NCI-H748 (cell line): ENCODE measurements at regions not wholly inside any gene's neighbourhood (a gene's known extent, or its start where the extent isn't known, plus 50 kb on each side); places are given as distances from the start of the nearest gene placed in this dataset.
A peak's percentile ranks its signal among the peaks of the same experiment; 100 is the strongest.

Experiments
- DNase-seq: peaks from one replicate; lab custom pipeline; 2025; ENCODE audit not compliant: unreplicated experiment; lab: John Stamatoyannopoulos, UW

DNA sequence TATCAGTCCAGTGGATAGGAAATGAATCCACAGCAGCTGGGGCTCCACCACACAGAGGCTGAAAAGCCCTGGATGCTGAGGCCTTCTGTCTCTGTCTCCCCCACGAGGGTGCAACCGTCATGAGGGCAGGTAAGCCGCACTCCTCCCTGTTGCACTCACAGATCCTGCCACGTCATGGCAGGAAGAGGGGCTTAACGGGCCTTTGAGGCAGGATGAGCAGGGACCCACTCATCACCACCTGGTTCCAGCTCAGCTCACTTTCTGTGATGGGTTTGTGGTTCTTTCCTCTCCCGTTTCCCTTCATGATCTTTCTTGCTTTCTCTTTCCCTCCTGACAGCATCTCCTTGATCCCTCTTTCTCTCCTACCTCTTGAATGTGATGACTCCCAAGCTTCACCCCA is 575.2 kb downstream of the CCDC171 start:
- DNase-seq = no peak

DNA sequence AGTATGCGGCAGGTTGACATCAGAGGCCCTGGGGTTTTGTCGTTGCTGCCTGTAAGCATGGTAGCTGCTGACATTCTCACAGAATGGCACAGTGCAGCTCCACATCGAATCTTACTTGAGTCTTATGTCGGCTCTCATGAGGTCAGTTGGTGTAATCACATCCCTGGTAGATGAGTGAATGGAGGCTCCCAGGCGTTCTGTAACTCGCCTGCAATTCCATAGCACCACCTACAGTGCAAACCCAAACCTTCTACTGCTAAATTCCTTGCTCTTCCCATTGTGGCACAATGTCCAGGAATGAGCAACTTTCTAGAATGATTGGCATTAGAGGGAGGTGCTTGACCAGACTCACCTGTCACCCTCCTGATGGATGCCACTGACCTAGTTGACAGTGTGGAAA is 578.4 kb downstream of the CCDC171 start:
- DNase-seq = peak; percentile 22

DNA sequence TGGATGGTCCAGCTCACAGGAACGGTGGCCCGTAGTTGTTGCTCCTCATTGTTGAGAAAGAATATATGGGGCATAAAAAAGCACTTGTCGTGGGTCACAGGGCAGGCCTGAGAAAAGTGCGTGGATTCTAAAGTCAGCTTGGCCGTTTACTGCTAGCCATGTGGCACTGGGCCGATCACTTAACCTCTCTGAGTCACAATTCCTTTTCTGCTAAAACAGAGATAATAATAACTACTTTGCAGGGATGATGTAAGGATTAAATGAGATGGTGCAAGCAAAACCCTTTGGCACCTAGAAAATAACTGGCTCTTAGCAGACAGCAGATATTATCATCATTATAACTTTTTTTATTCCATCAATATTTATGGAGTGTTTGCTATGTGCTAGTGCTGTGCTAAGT is 579.7 kb downstream of the CCDC171 start:
- DNase-seq = no peak

DNA sequence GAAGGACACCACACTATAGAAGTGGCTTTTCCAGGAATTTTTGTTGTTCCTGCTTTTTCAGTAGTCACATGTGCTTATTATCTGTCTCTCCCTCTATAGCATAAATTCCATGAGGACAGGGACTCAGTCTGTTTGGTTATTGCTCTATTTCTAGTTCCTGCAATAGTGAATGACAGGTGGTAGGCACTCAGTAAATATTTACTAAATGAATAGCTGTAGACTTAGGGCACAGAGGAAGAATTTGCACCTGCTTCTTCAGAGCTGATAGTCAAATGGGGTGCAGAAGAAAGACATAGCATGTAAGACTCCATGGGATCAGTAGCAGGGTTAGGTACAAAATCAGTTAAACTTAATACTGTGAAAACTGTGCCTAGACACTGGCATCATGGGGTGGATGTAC is 580.2 kb downstream of the CCDC171 start:
- DNase-seq = peak; percentile 90

DNA sequence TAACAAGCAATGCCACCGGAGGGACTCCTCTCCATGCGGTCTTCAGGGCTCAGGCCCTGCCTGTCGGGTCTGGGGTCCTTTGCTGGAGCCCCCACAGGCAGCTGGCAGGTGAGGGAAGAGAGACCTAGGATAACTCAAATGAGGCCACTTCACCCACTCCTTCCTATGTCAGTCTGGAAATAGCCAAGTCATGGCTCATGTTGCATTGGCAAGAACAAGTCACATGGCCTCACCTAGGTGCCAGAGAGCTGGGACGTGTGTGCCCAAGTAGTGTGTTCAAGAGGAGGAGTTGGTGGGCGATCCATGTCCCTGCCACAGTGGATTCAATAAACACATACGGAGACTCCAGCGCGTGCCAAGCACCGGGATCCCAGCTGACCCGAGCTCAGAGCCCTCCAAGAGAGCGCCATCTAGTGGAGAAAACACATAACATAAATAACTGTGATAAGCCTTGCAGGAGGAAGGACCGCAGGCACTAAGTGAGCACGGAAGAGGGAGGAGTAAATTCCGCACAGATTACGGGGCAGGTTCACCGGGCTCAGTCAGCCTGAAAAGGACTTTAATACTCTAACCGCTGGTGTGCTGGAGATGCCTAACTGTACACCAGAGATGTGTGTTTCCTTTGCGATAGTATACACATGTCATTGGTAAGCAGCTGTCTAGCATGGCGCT is 580.8 kb downstream of the CCDC171 start:
- DNase-seq = peak; percentile 90

DNA sequence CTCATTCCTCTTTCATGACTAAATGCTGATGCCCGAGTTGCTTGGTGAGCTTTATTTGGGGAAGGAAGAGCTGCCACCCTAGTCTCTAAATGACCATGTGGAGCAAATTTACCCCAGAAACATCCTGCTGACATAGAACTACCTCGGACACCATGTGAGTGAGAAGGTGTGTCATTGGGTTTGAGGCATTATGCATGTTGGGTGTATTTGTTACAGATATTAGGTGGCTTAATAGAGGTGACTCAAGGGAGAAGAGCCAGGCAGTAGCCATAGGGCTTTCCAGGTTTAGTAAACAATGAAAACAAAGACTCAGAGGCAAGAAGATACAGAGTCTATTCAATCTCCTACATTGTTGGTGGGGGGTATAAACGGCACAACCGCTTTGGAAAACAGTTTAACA is 581.5 kb downstream of the CCDC171 start:
- DNase-seq = no peak

DNA sequence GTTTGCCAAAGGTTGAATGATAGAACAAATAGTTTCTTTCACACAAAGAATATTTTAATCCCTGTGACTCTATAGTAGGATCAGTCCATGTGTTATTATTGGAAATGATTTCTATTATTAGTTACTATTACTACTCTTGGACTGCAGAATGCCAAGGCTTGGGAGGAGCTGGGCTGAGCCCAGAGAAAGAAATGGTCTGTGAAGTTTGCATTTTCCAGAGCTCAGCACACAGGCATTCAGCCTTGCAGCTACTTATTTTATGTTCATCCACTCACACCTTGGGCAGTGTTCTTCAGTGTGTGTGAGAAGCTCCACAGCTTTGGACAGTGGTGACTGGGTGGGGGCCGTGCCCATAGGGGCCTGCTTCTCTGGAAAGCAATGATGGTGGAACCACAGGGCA is 583.1 kb downstream of the CCDC171 start:
- no peak for DNase-seq

DNA sequence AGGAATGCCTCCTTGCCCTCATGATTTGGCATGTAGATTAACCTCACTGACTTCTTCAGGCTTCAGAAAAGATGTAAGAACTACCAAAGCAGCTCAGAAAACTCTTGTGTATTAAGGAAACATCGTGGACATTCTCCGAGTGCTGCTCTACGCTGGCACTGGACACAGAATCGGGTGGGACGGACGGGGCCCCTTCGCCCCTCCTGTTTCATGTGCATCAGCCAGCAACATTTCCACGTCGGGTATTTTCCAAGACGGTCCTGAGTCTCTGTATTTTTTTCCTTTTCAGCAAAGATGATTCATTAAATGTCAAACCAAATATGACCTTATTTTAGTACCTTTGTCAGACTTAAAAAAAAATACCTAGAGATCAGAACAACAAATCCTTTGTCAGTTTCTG is 583.6 kb downstream of the CCDC171 start:
- DNase-seq = no peak

DNA sequence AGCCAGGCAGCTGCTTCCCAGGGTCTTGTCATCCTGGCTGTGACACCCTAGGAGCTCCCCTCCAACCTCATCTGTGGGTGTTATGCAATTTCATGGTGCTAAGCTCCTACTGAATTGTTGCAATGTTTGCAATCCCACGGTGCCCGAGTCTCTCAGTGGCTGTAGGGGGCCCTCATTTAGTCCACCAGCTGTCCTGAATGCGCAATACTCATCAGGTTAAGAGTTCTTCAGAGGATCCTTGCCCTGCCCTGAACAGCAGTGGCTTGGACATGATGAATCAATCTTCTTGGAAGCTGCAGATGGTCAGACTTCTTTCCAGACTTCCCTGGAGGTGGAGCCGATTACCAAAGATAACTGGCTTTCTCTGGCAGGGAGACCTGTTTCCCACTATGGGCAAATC is 584.1 kb downstream of the CCDC171 start:
- DNase-seq = no peak

DNA sequence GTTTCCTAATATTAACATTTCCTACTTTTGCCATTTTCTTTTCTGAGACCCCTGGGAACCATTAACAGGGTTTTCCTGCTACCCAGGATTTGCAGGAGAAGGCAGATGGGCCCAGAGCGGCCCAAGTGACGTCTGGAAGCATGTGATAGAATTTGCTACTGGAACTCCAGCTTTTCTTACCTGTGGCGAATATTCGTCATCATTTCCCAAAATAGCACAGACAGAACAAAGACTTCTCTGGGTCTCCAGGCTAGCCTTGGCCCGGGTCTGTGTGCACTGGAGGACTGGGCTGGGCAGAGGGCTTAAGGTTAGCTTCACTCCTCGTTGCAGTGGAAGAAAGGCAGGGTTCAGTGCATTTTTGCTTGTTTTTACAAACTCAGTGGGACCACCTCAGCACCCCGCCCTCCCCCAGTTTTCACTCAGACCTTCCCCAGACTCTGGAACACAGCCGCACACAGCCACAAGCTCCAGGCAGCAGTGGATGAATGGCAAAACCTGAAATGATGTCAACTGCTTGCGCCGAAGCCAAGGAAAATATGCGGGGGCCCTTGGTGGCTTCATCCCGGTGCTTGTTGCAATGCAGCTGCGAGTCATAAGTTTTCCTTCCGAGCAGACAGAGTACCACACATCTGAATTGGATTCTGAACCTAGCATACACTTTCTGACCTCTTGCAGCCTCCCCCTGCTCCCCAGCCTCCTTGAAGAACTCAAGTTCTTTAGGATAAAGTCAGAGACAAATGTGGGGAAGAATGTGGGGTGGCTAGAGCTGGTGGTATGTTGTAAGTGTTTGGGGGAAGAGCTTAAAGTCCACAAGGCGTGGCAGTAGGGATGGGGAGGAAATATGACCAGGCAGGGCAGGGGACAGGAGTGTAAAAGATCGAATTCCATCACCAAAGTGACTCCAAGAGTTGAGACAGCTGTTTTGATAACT is 586.0 kb downstream of the CCDC171 start:
- no peak for DNase-seq

DNA sequence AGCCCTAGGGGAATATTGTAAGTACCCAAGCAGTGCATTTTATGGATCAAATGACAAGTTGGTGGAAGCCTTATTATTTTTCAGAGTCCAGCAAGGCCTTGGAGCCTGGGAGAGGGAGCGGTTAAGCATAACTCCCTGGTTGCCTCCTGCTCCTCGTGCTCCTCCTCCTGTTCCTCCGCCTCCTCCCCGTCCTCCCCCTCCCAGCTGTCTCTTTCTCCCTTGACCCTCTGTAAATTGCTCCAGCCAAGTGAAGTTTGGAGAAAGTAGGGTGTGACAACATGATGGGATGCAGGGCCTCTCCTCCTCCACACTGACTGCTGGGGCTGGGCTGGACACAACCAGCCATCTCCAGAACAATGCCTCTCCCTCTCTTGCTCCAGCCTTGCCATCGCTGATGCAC is 586.9 kb downstream of the CCDC171 start:
- no peak for DNase-seq

DNA sequence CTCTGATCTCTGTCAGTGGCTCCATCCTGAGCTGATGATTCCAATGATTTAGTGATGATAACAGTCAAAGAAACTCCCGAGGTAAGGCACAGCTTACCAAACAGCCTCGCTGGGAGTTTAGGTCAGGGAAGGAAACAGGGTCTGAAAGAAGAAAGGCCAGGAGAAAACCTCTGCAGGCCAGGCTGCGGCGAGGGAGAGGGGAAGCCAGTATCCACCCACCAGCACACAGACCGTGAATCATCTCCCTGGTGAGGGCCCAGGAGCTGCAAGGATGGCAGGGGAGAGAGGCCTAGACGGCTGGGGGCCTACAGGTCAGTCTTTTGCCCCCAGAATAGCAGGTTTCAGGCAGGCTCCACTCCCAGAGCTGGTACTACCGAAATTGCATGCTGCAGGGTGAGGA is 590.5 kb downstream of the CCDC171 start:
- DNase-seq = no peak

DNA sequence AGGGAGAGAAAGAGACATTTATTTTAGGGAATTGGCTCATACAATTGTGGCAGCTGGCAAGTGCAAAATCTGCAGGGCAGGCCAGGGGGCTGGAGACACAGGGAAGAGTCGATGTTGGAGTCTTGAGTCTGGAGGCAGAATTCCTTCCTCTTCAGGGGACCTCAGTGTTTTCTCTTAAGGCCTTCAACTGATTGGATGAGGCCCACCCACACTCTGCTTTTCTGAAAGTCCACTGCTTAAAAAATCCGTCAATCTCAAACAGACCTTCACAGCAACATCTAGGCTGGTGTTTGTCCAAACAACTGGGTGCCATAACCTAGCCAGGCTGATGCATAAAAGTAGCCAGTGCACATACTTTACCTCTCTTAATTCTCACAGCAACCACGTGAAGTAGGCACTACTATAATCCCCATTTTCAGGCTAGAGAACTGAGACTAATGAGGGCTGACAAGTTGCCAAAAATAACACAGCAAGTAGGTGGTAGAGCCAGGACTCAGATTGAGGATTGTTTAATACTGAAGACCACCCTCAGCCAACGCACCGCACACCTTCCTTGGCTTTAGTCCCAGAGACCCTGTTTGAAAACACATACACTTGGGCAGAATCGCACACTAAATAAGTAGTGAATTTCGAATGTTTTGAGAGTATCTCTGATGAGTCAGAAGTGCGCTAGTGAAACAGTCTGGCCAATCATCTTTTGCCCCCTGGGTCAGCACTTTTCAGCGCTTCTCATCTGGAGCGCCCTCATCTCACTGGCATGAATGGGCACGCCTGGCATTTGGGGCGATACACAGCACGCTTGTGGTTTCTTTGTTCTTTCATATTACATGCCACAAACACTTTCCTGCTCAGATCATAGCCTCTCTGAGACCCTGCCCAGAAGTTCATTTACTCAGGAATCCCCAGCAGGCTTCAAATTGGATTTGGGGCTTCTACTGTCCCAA is 591.4 kb downstream of the CCDC171 start:
- DNase-seq = no peak

DNA sequence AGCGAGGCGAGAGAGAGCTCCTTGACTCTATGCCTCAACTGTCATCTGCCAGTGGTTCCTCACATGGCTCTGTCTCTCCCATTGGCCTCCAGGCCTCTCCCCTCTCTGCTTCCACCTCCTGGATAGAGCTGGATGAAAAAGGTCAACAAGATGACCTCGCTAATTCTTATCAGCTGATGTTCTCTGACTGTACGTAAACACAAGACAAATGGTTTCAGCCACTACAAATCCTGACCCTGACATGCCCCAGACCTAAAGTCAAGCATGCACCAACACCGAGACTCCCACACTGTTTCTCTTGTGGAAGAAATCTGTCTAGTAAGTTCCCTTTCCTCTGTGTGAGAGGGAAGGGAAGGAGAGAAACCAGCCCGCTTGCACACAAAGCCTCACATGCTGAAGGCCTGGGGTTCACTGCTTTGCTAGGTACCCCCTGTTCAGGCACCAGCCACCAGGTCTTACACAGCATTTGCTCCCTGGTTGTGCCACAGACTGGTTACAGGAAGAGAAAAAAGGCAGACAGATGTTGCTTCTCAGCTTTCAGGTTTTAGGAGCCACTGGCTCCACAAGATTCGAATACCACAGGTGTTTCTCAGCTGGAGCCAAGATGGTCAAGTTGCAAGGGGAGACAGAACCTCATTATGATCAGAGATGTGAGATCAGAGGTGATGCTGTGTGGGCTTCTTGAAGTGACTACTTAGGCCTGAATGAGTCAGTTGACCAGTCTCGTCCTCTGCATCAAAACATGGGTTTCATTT is 592.5 kb downstream of the CCDC171 start:
- no peak for DNase-seq

DNA sequence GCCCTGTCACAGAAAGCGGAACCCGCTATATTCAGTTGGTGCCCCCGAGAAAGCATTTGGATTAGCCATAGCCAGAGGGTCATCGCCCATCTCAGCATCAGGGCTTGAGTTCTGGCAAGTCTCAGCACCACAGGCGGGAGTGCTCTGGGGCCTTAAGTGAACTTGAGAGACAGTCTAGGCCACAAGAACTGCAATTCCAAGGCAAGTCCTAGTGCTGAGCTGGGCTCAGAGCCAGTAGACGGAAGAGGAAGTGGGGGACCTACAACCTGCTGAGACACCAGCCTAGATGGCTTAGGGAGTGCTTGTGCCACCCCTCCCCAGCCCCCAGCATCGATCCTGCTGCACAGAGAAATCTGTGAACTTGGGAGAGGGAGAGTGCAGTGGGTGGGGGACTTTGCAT is 594.9 kb downstream of the CCDC171 start:
- DNase-seq = no peak

DNA sequence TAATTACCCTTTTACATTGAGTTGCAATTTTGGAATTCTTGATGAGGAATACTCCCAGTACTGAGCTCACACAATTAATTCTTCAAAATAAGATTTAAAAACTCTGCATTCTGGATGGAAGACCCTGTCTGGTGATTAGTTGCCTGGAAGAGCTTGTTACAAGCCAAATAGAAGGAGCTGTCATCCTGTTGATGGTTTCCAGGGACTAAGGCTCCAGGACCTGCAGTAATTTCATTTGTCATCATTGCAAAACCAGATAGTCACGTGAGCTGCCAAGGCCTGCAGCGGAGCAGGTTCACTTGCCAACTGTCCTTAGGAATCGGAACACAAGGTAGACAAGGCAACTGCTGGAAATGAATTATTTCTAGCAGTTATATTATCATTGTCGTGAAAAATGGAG is 597.7 kb downstream of the CCDC171 start:
- DNase-seq = no peak

DNA sequence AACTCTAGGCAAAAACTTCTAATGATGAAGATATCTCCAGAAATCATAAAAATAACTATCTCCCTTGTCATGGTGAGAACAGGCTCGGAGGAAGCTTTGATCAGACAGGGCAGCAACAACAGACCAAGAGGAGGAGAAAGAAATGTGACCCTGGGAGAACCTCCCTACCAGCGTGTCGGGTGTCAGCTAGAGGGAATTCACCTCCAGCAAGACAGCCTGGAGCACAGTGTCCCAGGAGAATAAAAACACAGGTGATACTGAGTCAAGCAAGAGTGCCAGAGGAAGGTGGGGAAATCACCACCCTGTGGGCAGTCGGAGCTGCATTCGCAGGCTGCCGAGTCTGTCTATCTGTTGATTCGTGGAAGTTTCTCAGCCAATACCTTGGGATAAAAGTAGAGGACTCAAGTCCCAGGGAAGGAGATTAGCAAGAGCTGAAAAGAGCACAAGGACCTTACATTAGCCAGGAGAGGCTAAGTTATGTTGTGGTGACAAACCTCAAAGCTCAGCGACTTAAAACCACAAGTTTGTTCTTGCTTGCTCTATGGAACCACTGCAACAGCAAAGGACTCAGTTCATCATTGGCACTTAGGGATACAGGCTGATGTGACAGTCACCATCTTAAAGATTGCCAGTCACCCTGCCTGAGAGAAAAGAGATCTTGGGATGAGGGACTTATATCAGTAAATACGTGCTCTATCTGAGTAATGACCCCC is 598.3 kb downstream of the CCDC171 start:
- DNase-seq = no peak

DNA sequence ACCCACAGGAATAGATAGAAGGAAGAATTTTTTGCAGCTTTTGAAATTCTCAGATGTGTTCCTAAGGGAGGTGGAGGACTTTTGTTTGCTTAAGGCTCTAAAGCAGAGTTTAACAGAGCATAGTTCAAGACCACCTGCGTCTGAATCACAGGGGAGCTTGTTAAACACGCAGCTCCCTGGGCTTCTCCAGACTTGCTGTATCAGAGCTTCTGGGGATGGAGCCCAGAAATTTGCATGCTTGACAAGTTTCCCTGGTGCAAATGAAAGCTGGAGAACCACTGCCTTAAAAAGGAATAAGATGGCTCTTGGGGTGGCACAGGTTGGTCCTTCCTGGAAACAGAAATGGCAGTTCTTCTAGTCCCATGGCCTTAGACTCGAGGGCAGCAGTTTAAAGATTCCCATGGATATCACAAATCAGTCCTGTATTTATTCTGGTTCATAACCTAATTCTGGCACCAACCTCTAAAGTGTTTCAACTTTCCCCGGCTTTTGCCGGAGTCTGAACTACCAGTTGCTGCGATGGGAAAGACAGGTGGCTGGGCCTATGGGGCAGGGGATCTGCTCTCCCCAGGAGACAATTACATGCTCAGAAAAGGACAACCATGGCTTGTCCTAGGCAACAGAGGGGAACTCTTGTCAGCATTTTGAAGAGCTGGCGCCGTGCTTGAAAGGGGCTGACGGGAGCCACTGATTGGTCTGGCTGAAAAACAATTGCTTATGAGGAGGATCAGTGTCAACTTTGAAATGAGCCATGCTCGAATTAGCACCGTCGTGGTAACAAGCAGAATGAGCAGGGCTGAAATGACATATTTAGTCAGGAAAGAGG is 599.6 kb downstream of the CCDC171 start:
- DNase-seq = peak; percentile 62

DNA sequence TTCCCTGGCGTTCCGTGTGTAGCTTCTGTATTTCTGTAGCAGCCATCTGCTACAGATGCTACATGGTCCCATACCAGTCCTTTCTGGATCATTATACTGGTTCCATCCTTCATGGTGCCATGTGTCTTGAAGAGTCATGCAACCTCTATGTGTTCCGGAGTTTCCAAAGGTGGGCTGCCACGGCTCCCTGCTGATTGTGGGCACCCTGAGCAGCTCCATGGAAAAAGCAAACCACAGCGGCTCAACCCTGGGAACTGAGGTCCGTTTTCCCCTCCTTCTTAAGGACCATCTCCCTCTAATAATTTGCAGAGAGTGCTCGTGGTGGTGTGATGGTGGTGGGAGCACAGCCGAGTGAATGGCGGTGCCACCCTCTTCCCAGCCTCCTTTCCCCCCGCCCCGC is 600.4 kb downstream of the CCDC171 start:
- DNase-seq = no peak
